Heart left ventricle (tissue), 16 donors: ENCODE measurements at regions not wholly inside any gene's neighbourhood (a gene's known extent, or its start where the extent isn't known, plus 50 kb on each side); places are given as distances from the start of the nearest gene placed in this dataset.

Experiments used
- ATAC-seq, 4 donors: fragments of 200-7000 bp; cut with Tn5 transposase; one replicate each; pipeline ENCODE4 v1.9.1; 2020 to 2022; ENCODE audit warnings: moderate library complexity in 4 of 4, mild to moderate bottlenecking in 3 of 4, moderate number of reproducible peaks in 1 of 4
- DNase-seq, 5 donors: peaks; one replicate each; pipeline ENCODE4 v3.0.0-alpha.2; 2020
- H3K27ac ChIP-seq, 12 donors: fragments of 200-600 bp; sonication (generic) in 4 of 12; one replicate each; pipeline versions ENCODE4 v1.5.0 to v1.8.0; 2016 to 2022; ENCODE audit warnings: mild to moderate bottlenecking in 2 of 12
- H3K27me3 ChIP-seq, 9 donors: fragments of 200-600 bp; sonication (generic) in 2 of 9; one replicate each; pipeline versions ENCODE4 v1.5.1 to v1.8.0; 2016 to 2022; ENCODE audit warnings: mild to moderate bottlenecking in 3 of 9
- H3K36me3 ChIP-seq, 9 donors: fragments of 200-600 bp; sonication (generic) in 2 of 9; one replicate each; pipeline versions ENCODE4 v1.5.0 to v1.8.0; 2018 to 2022; ENCODE audit warnings: mild to moderate bottlenecking in 2 of 9
- H3K4me1 ChIP-seq, 12 donors: fragments of 200-600 bp; sonication (generic) in 4 of 12; one replicate each; pipeline versions ENCODE4 v1.5.0 to v1.8.0; 2016 to 2022; ENCODE audit warnings: mild to moderate bottlenecking in 3 of 12
- H3K4me3 ChIP-seq, 12 donors: fragments of 200-600 bp; sonication (generic) in 4 of 12; one replicate each; pipeline versions ENCODE4 v1.5.0 to v1.8.0; 2017 to 2022; ENCODE audit warnings: mild to moderate bottlenecking in 9 of 12, moderate library complexity in 4 of 12
- H3K9me3 ChIP-seq, 12 donors: fragments of 200-600 bp; sonication (generic) in 4 of 12; one replicate each; pipeline versions ENCODE4 v1.5.0 to v1.8.0; 2016 to 2022; ENCODE audit warnings: mild to moderate bottlenecking in 1 of 12
- CTCF ChIP-seq, 12 donors: fragments of 200-600 bp; sonication (generic) in 4 of 12; IDR thresholded peaks; one replicate each; pipeline versions ENCODE4 v1.5.0 to v1.8.0; 2018 to 2022; ENCODE audit warnings: antibody characterized with exemption in 12 of 12, mild to moderate bottlenecking in 5 of 12
- POLR2A ChIP-seq, 2 donors: fragments of 450-650 bp; IDR thresholded peaks; one replicate each; pipeline ENCODE4 v1.6.1; 2017; ENCODE audit warnings: antibody characterized with exemption in 2 of 2, mild to moderate bottlenecking in 2 of 2, moderate library complexity in 2 of 2
- WGBS, 4 donors: extraction: QIAGEN DNeasy Blood & Tissue Kit in 2 of 4; methylation state at CpG; one replicate each; pipeline versions ENCODE4 v1.1.5 to v1.1.7; 2013 to 2018; 5-methylcytosine and 5-hydroxymethylcytosine counted together
- intact Hi-C, 10 donors: fragments of 100-400 bp; cut with DNase I; formaldehyde crosslinking; loops; one replicate each; pipeline versions ENCODE4 v1.11.1 to v1.14.2; 2022
- donor health status: ischemic (EF 13 %, LVEDD 7.1; RV severe dilation, severe dysfunction).
- donor health status: healthy with polysubstance abuse.
- donor health status: DM: no; HTN: yes; CAD: no.
- donor health status: DM: no; HTN: no; CAD: no.
- donor health status: ischemic (EF 25% LVEDD 6.9; RV normal size, moderate dysfunction).
- donor health status: ischemic (EF 25% LVEDD 5.7; RV mildly dilated, moderate dysfunction).
- donor health status: healthy.
- donor health status: DM: yes; HTN: yes; CAD: no.
- donor health status: ischemic (EF 35%, LVEDD 5.7; RV mildly dilated, moderate dysfunction).
- donor health status: nonischemic (EF 11% LVEDD 7.7; RV severe dilation, severe dysfunction).
- donor health status: DM: yes; HTN: yes; CAD: no.
- donor health status: PGD.
- donor health status: ischemic (EF 29% LVEDD 5.4; RV normal size, mild dysfunction).
- donor health status: nonischemic (EF 23%, LVEDD 6.1; RV moderate dilation, normal function).

GRCh38 chr5:174401793-174402192 is 322.6 kb upstream of the MSX2 start:
- H3K9me3 ChIP-seq = no peaks in the 10 kb centered on the region
- intact Hi-C loops = no loop called here
- peaks cover 0 to 6% (median 0%) of the 10 kb centered on the region in 9 donors for H3K27me3 ChIP-seq
- no peak overlapping the region for H3K27ac ChIP-seq
- no peak overlapping the region for H3K4me3 ChIP-seq
- no peak for ATAC-seq
- H3K36me3 ChIP-seq = no peaks in the 10 kb centered on the region
- no peaks in the 10 kb centered on the region for H3K4me1 ChIP-seq
- TF ChIP-seq CTCF (IDR thresholded peaks at IDR 0.05) = no peak
- no peak for TF ChIP-seq POLR2A (IDR thresholded peaks at IDR 0.05)
- DNase-seq = no peak
- WGBS, 4 donors = 25 to 31% (median 28%) methylated on average over 5 of the region's 5 CpGs

- TF ChIP-seq POLR2A (IDR thresholded peaks at IDR 0.05) (no peak), CTCF (IDR thresholded peaks at IDR 0.05) (no peak)
- Histone ChIP-seq H3K36me3 (no peaks in the 10 kb centered on the region), H3K9me3 (no peaks in the 10 kb centered on the region), H3K4me1 (no peaks in the 10 kb centered on the region), H3K27ac (no peak overlapping the region), H3K4me3 (no peak overlapping the region), H3K27me3 (peaks cover 0 to 8% (median 0%) of the 10 kb centered on the region in 9 donors)
- 71 to 85% (median 75%) methylated on average over 4 of the region's 4 CpGs for WGBS, 4 donors
- intact Hi-C loops = no loop called here
- ATAC-seq = no peak
- DNase-seq = no peak
Measured at GRCh38 chr5:174402222-174402812, 322.1 kb upstream of the MSX2 start.

GRCh38 chr5:174404848-174405247 is 319.5 kb upstream of the MSX2 start:
- Histone ChIP-seq H3K9me3 (no peaks in the 10 kb centered on the region), H3K4me1 (no peaks in the 10 kb centered on the region), H3K4me3 (no peak overlapping the region), H3K27me3 (peaks cover 0 to 17% (median 0%) of the 10 kb centered on the region in 9 donors), H3K36me3 (no peaks in the 10 kb centered on the region), H3K27ac (no peak overlapping the region)
- ATAC-seq (no peak), DNase-seq (no peak)
- intact Hi-C loops = no loop called here
- TF ChIP-seq CTCF (IDR thresholded peaks at IDR 0.05) (no peak), POLR2A (IDR thresholded peaks at IDR 0.05) (no peak)
- 75 to 87% (median 77%) methylated on average over 5 of the region's 5 CpGs for WGBS, 4 donors

- ATAC-seq = no peak
Measured at GRCh38 chr5:174409070-174409469, 315.3 kb upstream of the MSX2 start.

More at GRCh38 chr5:174409070-174409469, 315.3 kb upstream of the MSX2 start:
- Histone ChIP-seq H3K27ac (no peak overlapping the region), H3K9me3 (no peaks in the 10 kb centered on the region), H3K4me1 (peaks cover 0 to 3% (median 0%) of the 10 kb centered on the region in 12 donors), H3K4me3 (no peak overlapping the region), H3K36me3 (no peaks in the 10 kb centered on the region), H3K27me3 (peaks cover 0 to 17% (median 0%) of the 10 kb centered on the region in 9 donors)
- peak in 2 of 12 donors; percentile 3 to 7 for TF ChIP-seq CTCF (IDR thresholded peaks at IDR 0.05)
- no peak for TF ChIP-seq POLR2A (IDR thresholded peaks at IDR 0.05)
- no peak for DNase-seq
- intact Hi-C loops = no loop called here
- 62 to 73% (median 67%) methylated on average over 3 of the region's 3 CpGs for WGBS, 4 donors
